ENCODE measurements at regions not wholly inside any gene's neighbourhood (a gene's known extent, or its start where the extent isn't known, plus 50 kb on each side); places are given as distances from the start of the nearest gene placed in this dataset.

GRCh38 chr22:48368975-48369525 lies 1458.6 kb downstream of the BRD1 start:
- WGBS, 2 donors (ENCODE audit: extremely low coverage in 2 of 2, insufficient read length in 2 of 2, insufficient replicate concordance in 1 of 2): no CpG with 5 or more reads among the region's 11 CpGs
- Histone ChIP-seq H3K18ac (ENCODE audit: low read length) (no peak overlapping the region), H3K9me3 (replicated peaks in 1 of 2; ENCODE audit: control insufficient read depth in 2 of 2, insufficient read depth in 1 of 2, low read depth in 1 of 2, low read length in 2 of 2) (no peaks in the 10 kb centered on the region), H3K14ac (ENCODE audit: low read length) (no peak overlapping the region), H2BK5ac (ENCODE audit: low read length) (no peak overlapping the region), H4K91ac (ENCODE audit: low read depth, low read length, poor library complexity) (no peak overlapping the region), H3K27me3 (ENCODE audit: control insufficient read depth in 3 of 3, insufficient read depth in 3 of 3, low read depth in 1 of 3, low read length in 3 of 3) (peaks cover 0 to 12% (median 4%) of the 10 kb centered on the region in 3 experiments), H3K36me3 (replicated peaks in 1 of 2; ENCODE audit: control insufficient read depth in 2 of 2, insufficient read depth in 2 of 2, low read length in 2 of 2) (no peaks in the 10 kb centered on the region), H2AK5ac (ENCODE audit: low read depth, low read length) (no peak overlapping the region), H3K79me1 (ENCODE audit: low read depth, low read length) (no peaks in the 10 kb centered on the region), H3K4ac (ENCODE audit: low read length) (no peak overlapping the region), H3K4me3 (ENCODE audit: low read length in 2 of 2) (no peak overlapping the region), H3K4me1 (ENCODE audit: control insufficient read depth in 2 of 2, insufficient read depth in 1 of 2, low read depth in 1 of 2, low read length in 2 of 2) (peaks cover 0 to 10% of the 10 kb centered on the region in 2 donors), H4K8ac (ENCODE audit: low read depth, low read length) (no peak overlapping the region), H3K9ac (ENCODE audit: low read depth, low read length, poor library complexity) (no peak overlapping the region), H2BK120ac (ENCODE audit: low read depth, low read length) (no peak overlapping the region), H2AFZ (ENCODE audit: low read length) (no peak overlapping the region), H2BK15ac (ENCODE audit: low read length) (no peak overlapping the region), H3K4me2 (ENCODE audit: insufficient read depth, low read length, poor library complexity, severe bottlenecking) (no peak overlapping the region), H3K27ac (replicated peaks; ENCODE audit: low read length) (no peak overlapping the region), H2BK12ac (ENCODE audit: low read length) (no peak overlapping the region), H3K23ac (ENCODE audit: low read depth, low read length, poor library complexity) (no peak overlapping the region)
- DNase-seq (ENCODE audit: low spot score): no peak

DNA sequence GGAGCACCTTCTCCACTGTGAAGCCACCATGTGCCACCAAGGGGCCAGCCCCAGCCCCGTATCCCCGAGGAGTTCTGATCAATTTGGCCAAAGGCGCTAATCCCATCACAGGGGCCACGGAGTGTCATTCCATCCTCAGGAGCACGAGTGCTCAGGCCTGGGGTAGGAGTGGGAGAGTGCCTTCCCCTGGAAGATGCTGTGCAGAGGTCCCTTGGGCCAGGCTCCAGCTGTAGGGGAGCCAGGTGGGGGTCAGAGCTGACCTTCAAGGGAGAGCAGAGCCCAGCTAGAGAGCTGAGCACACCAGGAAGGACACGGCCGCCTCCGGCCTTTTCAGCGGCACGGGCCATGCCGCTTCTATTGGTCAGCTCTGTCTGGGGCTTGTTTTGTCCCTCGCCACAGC lies 1459.9 kb downstream of the BRD1 start:
- H2AK5ac ChIP-seq (ENCODE audit: low read depth, low read length): peak overlapping the region; percentile 41
- no peak overlapping the region for H4K91ac ChIP-seq (ENCODE audit: low read depth, low read length, poor library complexity)
- H3K23ac ChIP-seq (ENCODE audit: low read depth, low read length, poor library complexity): no peak overlapping the region
- no peak for DNase-seq (ENCODE audit: low spot score)
- no peak overlapping the region for H3K14ac ChIP-seq (ENCODE audit: low read length)
- no CpG with 5 or more reads among the region's 12 CpGs for WGBS, 2 donors (ENCODE audit: extremely low coverage in 2 of 2, insufficient read length in 2 of 2, insufficient replicate concordance in 1 of 2)
- no peak overlapping the region for H2BK12ac ChIP-seq (ENCODE audit: low read length)
- no peak overlapping the region for H3K4me2 ChIP-seq (ENCODE audit: insufficient read depth, low read length, poor library complexity, severe bottlenecking)
- no peaks in the 10 kb centered on the region for H3K36me3 ChIP-seq (replicated peaks in 1 of 2; ENCODE audit: control insufficient read depth in 2 of 2, insufficient read depth in 2 of 2, low read length in 2 of 2)
- H2BK15ac ChIP-seq (ENCODE audit: low read length): no peak overlapping the region
- no peaks in the 10 kb centered on the region for H3K9me3 ChIP-seq (replicated peaks in 1 of 2; ENCODE audit: control insufficient read depth in 2 of 2, insufficient read depth in 1 of 2, low read depth in 1 of 2, low read length in 2 of 2)
- H3K4me1 ChIP-seq (ENCODE audit: control insufficient read depth in 2 of 2, insufficient read depth in 1 of 2, low read depth in 1 of 2, low read length in 2 of 2): peaks cover 0 to 10% of the 10 kb centered on the region in 2 donors
- no peak overlapping the region for H2BK5ac ChIP-seq (ENCODE audit: low read length)
- no peak overlapping the region for H3K27ac ChIP-seq (replicated peaks; ENCODE audit: low read length)
- H4K8ac ChIP-seq (ENCODE audit: low read depth, low read length): no peak overlapping the region
- no peak overlapping the region for H3K9ac ChIP-seq (ENCODE audit: low read depth, low read length, poor library complexity)
- no peak overlapping the region for H3K4me3 ChIP-seq (ENCODE audit: low read length in 2 of 2)
- H3K18ac ChIP-seq (ENCODE audit: low read length): peak overlapping the region; percentile 21
- peaks cover 0 to 12% (median 4%) of the 10 kb centered on the region in 3 experiments for H3K27me3 ChIP-seq (ENCODE audit: control insufficient read depth in 3 of 3, insufficient read depth in 3 of 3, low read depth in 1 of 3, low read length in 3 of 3)
- no peak overlapping the region for H2BK120ac ChIP-seq (ENCODE audit: low read depth, low read length)
- no peak overlapping the region for H3K4ac ChIP-seq (ENCODE audit: low read length)
- no peak overlapping the region for H2AFZ ChIP-seq (ENCODE audit: low read length)
- no peaks in the 10 kb centered on the region for H3K79me1 ChIP-seq (ENCODE audit: low read depth, low read length)

DNA sequence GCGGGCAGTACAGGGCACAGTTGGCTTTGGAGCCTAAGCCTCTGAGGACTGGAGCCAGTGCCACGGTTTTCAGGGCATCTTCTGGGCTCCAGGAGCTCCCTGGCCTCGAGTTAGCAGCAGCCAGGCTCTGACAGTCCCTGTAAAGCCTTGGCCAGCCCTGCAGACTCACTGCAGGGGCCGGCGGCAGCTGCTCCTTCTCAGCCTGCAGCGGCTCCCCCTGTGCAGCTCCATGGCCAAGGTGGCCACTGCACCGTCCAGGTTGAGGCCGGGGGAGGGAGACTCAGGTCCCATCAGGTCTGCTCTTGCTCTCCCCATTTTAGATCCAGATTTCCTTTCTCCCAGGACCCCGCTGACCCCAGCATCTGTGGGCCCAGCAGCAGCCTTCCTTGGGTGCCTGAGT lies 1461.1 kb downstream of the BRD1 start:
- Histone ChIP-seq H3K14ac (ENCODE audit: low read length) (peak overlapping the region; percentile 63), H4K8ac (ENCODE audit: low read depth, low read length) (no peak overlapping the region), H2BK12ac (ENCODE audit: low read length) (no peak overlapping the region), H3K27ac (replicated peaks; ENCODE audit: low read length) (no peak overlapping the region), H3K4me2 (ENCODE audit: insufficient read depth, low read length, poor library complexity, severe bottlenecking) (no peak overlapping the region), H2AFZ (ENCODE audit: low read length) (no peak overlapping the region), H3K4me1 (ENCODE audit: control insufficient read depth in 2 of 2, insufficient read depth in 1 of 2, low read depth in 1 of 2, low read length in 2 of 2) (peaks cover 0 to 10% of the 10 kb centered on the region in 2 donors), H3K18ac (ENCODE audit: low read length) (no peak overlapping the region), H2BK15ac (ENCODE audit: low read length) (no peak overlapping the region), H4K91ac (ENCODE audit: low read depth, low read length, poor library complexity) (no peak overlapping the region), H3K23ac (ENCODE audit: low read depth, low read length, poor library complexity) (no peak overlapping the region), H3K9me3 (replicated peaks in 1 of 2; ENCODE audit: control insufficient read depth in 2 of 2, insufficient read depth in 1 of 2, low read depth in 1 of 2, low read length in 2 of 2) (no peaks in the 10 kb centered on the region), H2AK5ac (ENCODE audit: low read depth, low read length) (peak overlapping the region; percentile 38), H2BK5ac (ENCODE audit: low read length) (no peak overlapping the region), H3K36me3 (replicated peaks in 1 of 2; ENCODE audit: control insufficient read depth in 2 of 2, insufficient read depth in 2 of 2, low read length in 2 of 2) (no peaks in the 10 kb centered on the region), H3K4me3 (ENCODE audit: low read length in 2 of 2) (no peak overlapping the region), H3K4ac (ENCODE audit: low read length) (no peak overlapping the region), H3K9ac (ENCODE audit: low read depth, low read length, poor library complexity) (no peak overlapping the region), H3K79me1 (ENCODE audit: low read depth, low read length) (no peaks in the 10 kb centered on the region), H2BK120ac (ENCODE audit: low read depth, low read length) (no peak overlapping the region), H3K27me3 (ENCODE audit: control insufficient read depth in 3 of 3, insufficient read depth in 3 of 3, low read depth in 1 of 3, low read length in 3 of 3) (peaks cover 0 to 9% (median 4%) of the 10 kb centered on the region in 3 experiments)
- no CpG with 5 or more reads among the region's 9 CpGs for WGBS, 2 donors (ENCODE audit: extremely low coverage in 2 of 2, insufficient read length in 2 of 2, insufficient replicate concordance in 1 of 2)
- DNase-seq (ENCODE audit: low spot score): no peak

DNA sequence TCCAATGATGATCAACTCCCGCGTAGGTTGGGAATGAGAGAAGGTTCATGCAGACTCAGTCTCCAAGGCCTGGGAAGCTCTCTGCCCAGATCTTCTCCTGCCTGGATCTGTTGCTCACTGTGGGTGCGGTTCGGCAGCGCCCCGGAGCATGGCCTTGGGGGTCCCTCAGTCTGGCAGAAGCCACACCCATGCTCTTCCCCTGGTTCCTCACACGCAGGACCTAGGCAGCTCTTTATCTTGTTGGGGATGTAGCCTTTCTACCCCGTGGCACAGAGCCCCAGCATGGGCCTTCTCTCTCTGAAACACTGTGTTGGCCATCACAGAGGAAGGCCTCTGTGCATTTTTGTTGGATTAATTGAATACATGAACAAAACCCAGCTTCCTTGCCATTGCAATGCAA lies 1461.6 kb downstream of the BRD1 start:
- H3K4me2 ChIP-seq (ENCODE audit: insufficient read depth, low read length, poor library complexity, severe bottlenecking): no peak overlapping the region
- no peak overlapping the region for H3K23ac ChIP-seq (ENCODE audit: low read depth, low read length, poor library complexity)
- no peak overlapping the region for H2AK5ac ChIP-seq (ENCODE audit: low read depth, low read length)
- H3K18ac ChIP-seq (ENCODE audit: low read length): peak overlapping the region; percentile 7
- peaks cover 0 to 10% of the 10 kb centered on the region in 2 donors for H3K4me1 ChIP-seq (ENCODE audit: control insufficient read depth in 2 of 2, insufficient read depth in 1 of 2, low read depth in 1 of 2, low read length in 2 of 2)
- H3K9me3 ChIP-seq (replicated peaks in 1 of 2; ENCODE audit: control insufficient read depth in 2 of 2, insufficient read depth in 1 of 2, low read depth in 1 of 2, low read length in 2 of 2): no peaks in the 10 kb centered on the region
- no peak overlapping the region for H2AFZ ChIP-seq (ENCODE audit: low read length)
- H3K27ac ChIP-seq (replicated peaks; ENCODE audit: low read length): no peak overlapping the region
- no peak overlapping the region for H4K8ac ChIP-seq (ENCODE audit: low read depth, low read length)
- no peak overlapping the region for H3K4ac ChIP-seq (ENCODE audit: low read length)
- no peak overlapping the region for H3K9ac ChIP-seq (ENCODE audit: low read depth, low read length, poor library complexity)
- H3K14ac ChIP-seq (ENCODE audit: low read length): peak overlapping the region; percentile 4
- WGBS, 2 donors (ENCODE audit: extremely low coverage in 2 of 2, insufficient read length in 2 of 2, insufficient replicate concordance in 1 of 2): no CpG with 5 or more reads among the region's 8 CpGs
- no peak overlapping the region for H2BK120ac ChIP-seq (ENCODE audit: low read depth, low read length)
- DNase-seq (ENCODE audit: low spot score): no peak
- no peak overlapping the region for H2BK15ac ChIP-seq (ENCODE audit: low read length)
- no peaks in the 10 kb centered on the region for H3K79me1 ChIP-seq (ENCODE audit: low read depth, low read length)
- H2BK5ac ChIP-seq (ENCODE audit: low read length): no peak overlapping the region
- no peak overlapping the region for H2BK12ac ChIP-seq (ENCODE audit: low read length)
- H3K27me3 ChIP-seq (ENCODE audit: control insufficient read depth in 3 of 3, insufficient read depth in 3 of 3, low read depth in 1 of 3, low read length in 3 of 3): peaks cover 0 to 9% (median 4%) of the 10 kb centered on the region in 3 experiments
- no peak overlapping the region for H3K4me3 ChIP-seq (ENCODE audit: low read length in 2 of 2)
- H4K91ac ChIP-seq (ENCODE audit: low read depth, low read length, poor library complexity): no peak overlapping the region
- H3K36me3 ChIP-seq (replicated peaks in 1 of 2; ENCODE audit: control insufficient read depth in 2 of 2, insufficient read depth in 2 of 2, low read length in 2 of 2): no peaks in the 10 kb centered on the region
